H1 (cell line): ENCODE measurements at regions not wholly inside any gene's neighbourhood (a gene's known extent, or its start where the extent isn't known, plus 50 kb on each side); places are given as distances from the start of the nearest gene placed in this dataset.

Experiments used
- RNF2 ChIP-seq: fragments of 200-900, 300-1000 bp; sonication (generic); IDR thresholded peaks from 2 replicates; pipeline ENCODE4 v1.7.1; 2016; ENCODE audit warnings: borderline replicate concordance, low read depth, mild to moderate bottlenecking, antibody characterized with exemption, low read length; ENCODE audit not compliant: poor library complexity, severe bottlenecking; ENCODE audit errors: missing control alignments
- RXRA ChIP-seq: IDR thresholded peaks from 2 replicates; pipeline ENCODE4 v1.6.1; 2011; ENCODE audit warnings: low read depth, mild to moderate bottlenecking, low read length, moderate library complexity; ENCODE audit not compliant: insufficient read depth
- TCF12 ChIP-seq: IDR thresholded peaks from 2 replicates; pipeline ENCODE4 v1.6.1; 2011; ENCODE audit warnings: low read depth, mild to moderate bottlenecking, low read length
- TF ChIP-seq, protein P1 (sequence below): IDR thresholded peaks from 2 replicates; pipeline ENCODE4 v1.6.1; 2012; ENCODE audit warnings: inconsistent platforms

DNA sequence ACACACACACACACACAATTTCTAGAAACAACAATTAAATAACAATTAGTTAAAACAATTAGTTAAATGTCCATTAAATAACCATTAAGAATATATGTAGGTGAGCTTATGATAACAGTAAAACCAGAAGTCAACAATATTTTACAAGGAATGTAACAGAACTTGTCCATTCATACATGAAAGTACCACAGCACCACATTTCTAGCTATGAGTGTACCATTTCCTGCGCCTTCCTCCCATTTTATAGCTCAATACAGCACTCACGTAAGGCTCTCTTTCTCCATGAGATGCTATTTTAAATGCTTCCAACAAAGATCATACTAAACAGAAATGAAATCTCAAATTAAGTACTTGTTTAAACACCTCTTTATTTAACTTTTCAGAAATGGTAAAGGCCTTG, 367.3 kb upstream of the ZWINT start:
- no peak for TF ChIP-seq RXRA
- TF ChIP-seq, protein P1, sequence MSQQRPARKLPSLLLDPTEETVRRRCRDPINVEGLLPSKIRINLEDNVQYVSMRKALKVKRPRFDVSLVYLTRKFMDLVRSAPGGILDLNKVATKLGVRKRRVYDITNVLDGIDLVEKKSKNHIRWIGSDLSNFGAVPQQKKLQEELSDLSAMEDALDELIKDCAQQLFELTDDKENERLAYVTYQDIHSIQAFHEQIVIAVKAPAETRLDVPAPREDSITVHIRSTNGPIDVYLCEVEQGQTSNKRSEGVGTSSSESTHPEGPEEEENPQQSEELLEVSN = no peak
- TF ChIP-seq RNF2 = no peak
- TF ChIP-seq TCF12 = no peak
